HG03175 (cell line): ENCODE measurements at regions not wholly inside any gene's neighbourhood (a gene's known extent, or its start where the extent isn't known, plus 50 kb on each side); places are given as distances from the start of the nearest gene placed in this dataset.

Experiments
- ATAC-seq: cut with Tn5 transposase; IDR thresholded peaks from one replicate; pipeline ENCODE4 v1.9.1; 2021; ENCODE audit warnings: mild to moderate bottlenecking, moderate library complexity; ENCODE audit not compliant: unreplicated experiment

DNA sequence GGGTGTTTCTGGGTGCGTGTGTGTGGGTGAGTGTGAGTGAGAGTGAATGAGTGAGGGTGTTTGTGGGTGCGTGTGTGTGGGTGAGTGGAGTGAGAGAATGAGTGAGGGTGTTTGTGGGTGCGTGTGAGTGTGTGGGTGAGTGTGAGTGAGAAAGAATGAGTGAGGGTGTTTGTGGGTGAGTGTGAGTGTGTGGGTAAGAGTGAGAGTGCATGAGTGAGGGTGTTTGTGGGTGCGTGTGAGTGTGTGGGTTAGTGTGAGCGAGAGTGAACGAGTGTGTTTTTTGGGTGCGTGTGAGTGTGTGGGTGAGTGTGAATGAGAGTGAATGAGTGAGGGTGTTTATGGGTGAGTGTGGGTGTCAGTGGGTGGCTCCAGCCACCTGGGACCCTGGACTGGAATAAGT, 1676.1 kb upstream of the TENM3 start:
- no peak for ATAC-seq

DNA sequence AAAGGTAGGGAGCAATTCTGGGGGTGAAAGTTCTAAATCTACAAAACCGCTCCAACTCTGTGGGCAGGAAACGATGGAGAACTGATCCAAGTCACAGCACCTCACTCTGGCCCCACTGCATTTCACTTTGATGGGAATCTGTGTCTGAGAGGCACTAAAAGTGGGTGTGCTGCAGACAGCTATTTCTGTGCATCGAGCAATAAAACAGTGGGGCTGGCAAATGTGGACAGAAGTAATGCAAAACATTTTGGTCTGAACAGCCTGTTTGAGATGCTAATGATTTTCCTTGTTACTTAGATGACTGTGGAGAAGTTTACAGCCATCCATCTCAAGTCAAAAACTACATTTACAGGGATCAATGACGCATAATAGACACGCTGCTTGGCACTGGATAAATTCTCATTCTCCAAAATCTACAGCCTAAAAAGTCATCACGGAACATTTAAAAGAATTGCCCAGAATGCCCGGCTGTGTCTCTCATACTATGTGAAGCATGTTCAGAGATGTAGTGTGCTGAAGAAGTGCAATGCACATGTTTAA, 1671.6 kb upstream of the TENM3 start:
- ATAC-seq = no peak

DNA sequence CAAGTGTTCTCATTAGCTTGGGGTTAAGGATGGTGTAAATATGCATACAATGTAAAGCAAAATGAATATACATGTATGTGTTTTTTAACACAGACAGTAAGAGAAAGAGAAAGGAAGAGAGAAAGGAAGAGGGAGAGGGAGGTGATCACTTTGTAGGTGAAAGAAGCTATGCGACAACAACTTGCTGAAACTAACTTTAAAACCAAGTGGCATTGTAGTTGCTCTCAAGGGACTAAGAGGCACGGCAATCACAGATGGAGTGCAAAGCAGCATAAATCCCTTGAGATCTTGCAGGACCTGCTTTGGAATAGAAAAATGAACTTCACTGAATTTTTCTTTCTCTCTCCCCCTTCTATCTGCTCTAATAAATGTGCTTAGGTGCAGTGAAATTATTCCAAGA, 1665.0 kb upstream of the TENM3 start:
- ATAC-seq = no peak

GRCh38 chr4:180581061-180581460, 1662.1 kb upstream of the TENM3 start:
- ATAC-seq = no peak

- no peak for ATAC-seq
Measured at GRCh38 chr4:180587379-180587778, 1655.8 kb upstream of the TENM3 start.

- ATAC-seq = no peak
Measured at GRCh38 chr4:180589575-180589974, 1653.6 kb upstream of the TENM3 start.

GRCh38 chr4:180596888-180597483, 1646.2 kb upstream of the TENM3 start:
- no peak for ATAC-seq

- ATAC-seq = no peak
Measured at GRCh38 chr4:180598281-180598680, 1644.9 kb upstream of the TENM3 start.

DNA sequence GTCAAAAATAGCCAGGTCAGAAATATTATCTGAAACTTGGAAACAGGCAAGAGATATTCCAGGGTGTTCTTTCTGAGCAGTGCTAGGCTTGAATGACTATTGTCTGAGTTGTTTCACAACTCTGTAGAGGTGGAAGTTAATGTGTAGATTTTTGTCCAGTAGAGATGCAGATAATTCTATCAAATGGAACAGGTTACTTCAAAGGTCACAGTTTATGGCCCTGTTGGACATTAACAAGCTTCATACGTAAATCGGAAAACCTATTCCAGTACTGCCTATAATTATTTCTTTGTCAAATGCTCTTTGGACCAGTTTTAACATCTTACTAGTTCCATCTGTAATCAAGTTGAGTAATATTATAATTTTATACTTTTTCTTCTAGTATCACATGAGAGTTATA, 1639.4 kb upstream of the TENM3 start:
- no peak for ATAC-seq

DNA sequence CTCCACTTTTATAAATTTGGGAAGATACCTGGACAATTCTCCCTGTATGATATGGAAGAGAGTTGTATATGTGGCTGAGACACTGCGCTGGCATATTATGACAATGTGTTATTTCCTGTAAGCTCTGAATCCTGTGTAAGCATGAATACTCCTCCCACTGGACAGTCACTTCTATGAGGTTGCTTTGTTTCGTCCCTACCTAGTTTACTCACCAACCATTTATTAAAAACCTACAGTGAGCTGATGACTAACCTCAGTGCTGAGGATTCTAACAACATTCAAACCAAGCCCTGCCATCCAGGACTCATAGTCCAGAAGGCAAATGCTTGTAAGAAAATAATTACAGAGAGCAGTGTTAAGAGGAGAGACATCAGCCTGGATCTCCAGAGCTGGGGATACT, 1632.9 kb upstream of the TENM3 start:
- ATAC-seq = no peak

- no peak for ATAC-seq
Measured at GRCh38 chr4:180615746-180616145, 1627.5 kb upstream of the TENM3 start.

- ATAC-seq = no peak
Measured at GRCh38 chr4:180617196-180617595, 1626.0 kb upstream of the TENM3 start.

- ATAC-seq = no peak
Measured at GRCh38 chr4:180618396-180618795, 1624.8 kb upstream of the TENM3 start.

DNA sequence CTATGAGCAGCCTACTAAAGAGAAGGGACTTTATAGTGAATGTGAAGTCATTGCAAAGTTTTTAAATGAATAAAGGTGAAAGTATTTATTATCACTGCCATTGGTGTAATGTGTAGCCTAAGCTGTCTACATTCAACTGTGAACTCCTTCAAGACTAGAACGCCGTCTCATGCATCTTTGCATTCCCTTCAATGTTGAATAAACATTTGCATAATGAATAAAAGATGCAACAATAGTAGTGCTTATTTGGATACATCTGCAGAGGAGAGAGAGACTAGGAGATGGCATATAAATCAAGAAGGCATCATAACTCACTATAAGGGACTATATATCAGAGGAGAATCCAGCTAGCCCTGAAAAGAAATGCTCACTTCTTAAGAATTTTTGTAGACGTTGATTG, 1623.8 kb upstream of the TENM3 start:
- ATAC-seq = no peak

- ATAC-seq = no peak
Measured at GRCh38 chr4:180622254-180622653, 1620.9 kb upstream of the TENM3 start.

- ATAC-seq = no peak
Measured at GRCh38 chr4:180625653-180626052, 1617.5 kb upstream of the TENM3 start.

- ATAC-seq = no peak
Measured at GRCh38 chr4:180630012-180630665, 1613.1 kb upstream of the TENM3 start.

DNA sequence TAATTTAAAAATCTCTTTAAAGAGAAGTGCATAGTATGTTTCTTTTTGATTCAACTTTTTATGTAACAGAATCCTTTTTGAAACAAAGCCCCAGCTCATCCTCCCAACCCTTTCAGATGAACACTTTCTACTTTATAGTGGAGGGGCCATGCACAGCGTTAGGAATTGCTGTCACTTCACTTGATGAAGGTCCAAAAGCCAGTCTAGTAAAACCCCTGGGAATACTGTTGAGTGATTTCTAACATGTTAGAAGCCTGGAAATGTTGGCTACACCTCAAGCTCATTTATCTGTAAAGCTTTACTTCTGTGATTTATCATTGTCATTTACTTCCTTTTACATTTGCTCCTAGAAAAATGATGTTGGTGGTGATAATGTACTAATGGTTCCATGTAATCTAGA, 1608.9 kb upstream of the TENM3 start:
- no peak for ATAC-seq

DNA sequence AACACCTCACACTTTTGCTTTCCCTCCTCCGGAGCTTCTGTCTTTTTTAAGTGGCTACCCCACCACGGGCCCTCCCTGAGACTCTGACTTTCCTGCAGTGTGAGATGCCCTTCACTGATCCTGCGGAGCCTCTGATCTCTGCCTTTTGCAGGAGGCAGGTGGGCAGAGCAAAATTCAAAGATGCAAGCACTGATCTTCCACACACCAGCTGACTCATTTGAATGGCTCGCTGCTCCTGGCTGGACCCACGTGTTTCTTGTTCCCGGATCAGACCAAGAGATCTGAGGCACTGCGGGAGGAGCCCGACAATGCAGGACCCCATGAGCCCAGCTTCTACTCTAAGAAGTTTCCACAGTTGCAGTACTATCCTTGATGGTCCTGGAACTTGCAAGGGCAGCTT, 1607.9 kb upstream of the TENM3 start:
- ATAC-seq = no peak

GRCh38 chr4:180636696-180637404, 1606.4 kb upstream of the TENM3 start:
- no peak for ATAC-seq

DNA sequence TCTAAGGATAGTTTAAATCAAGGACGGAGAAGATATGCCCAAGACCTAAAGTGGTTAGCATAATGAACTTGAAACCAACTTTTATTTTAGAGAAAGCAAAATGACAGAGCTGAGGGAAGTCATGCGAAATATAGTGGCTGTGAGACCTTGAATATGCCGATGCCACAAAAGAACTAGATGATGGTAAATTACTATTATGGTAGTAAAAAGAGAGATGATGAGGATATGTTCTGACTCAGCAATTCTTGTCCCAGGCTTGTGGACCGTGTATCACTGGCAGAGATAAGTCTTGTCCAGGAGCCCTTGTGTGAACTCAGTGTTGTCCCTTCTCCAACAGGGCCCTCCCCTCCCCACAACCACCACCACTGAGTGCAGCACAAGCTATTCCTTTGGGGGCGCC, 1605.6 kb upstream of the TENM3 start:
- ATAC-seq = no peak

DNA sequence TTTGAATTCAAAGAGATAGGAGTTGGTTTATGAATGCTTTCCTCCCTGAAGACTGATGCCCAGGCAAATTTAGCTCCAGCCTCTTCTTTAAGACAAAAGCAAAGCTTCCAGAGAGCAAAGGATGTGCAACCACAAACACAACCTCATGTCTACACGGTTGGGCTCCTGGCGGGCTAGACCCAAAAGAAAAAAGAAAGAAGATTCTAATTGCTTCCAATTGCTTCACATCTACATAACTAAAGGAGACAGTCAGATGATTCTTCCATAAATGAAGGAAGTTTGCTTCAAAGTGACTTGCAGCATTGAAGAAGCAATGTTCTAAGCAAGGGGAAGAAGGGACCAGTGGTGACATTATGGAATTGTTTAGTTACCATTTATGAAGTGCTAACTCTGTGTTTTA, 1603.0 kb upstream of the TENM3 start:
- no peak for ATAC-seq
